Ishikawa (cell line): ENCODE measurements at regions not wholly inside any gene's neighbourhood (a gene's known extent, or its start where the extent isn't known, plus 50 kb on each side); places are given as distances from the start of the nearest gene placed in this dataset.

Experiments
- CREB1 ChIP-seq: IDR thresholded peaks from 2 replicates; pipeline ENCODE4 v1.6.1; 2012; ENCODE audit warnings: low read depth
- TAF1 ChIP-seq: IDR thresholded peaks from 2 replicates; pipeline ENCODE4 v1.6.1; 2012; ENCODE audit warnings: low read depth, mild to moderate bottlenecking

DNA sequence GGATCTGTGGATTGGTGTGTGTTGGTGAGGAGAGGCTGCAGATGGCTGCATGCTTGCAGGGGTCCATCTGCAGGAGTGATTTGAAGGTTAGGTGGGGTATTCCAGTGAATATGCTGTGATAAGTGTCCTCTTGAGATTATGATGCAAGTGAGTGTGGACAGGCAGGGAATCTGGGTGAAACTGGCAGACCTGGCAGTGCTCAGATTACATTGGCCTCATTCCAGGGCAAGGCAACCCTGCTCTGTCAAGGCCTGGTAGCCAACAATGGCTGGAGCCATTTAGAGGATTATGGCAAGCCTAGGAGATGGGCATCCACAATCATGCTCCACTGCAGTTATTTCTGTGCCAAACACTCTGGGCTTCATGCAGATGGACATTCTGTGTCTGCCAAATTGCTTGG lies 113.9 kb downstream of the RTL3 start:
- TF ChIP-seq TAF1 (no peak), CREB1 (no peak)
